IMR-90 (cell line): ENCODE measurements at regions not wholly inside any gene's neighbourhood (a gene's known extent, or its start where the extent isn't known, plus 50 kb on each side); places are given as distances from the start of the nearest gene placed in this dataset.

Source experiments
- ATAC-seq: fragments of 200-7000 bp; cut with Tn5 transposase; 2 replicates; pipeline ENCODE4 v1.9.1; 2020; ENCODE audit warnings: low read depth, mild to moderate bottlenecking, moderate library complexity
- BruUV-seq: library from RNA; stranded (reverse); fragments of 400-500 nt; replicated peaks from 2 replicates; lab custom pipeline; 2021; lab: Mats Ljungman, UMichigan
- CTCF ChIA-PET: fragments of 300-600 bp; formaldehyde crosslinking; extraction: SDS; loops from one replicate; lab custom pipeline; 2021; ENCODE audit warnings: antibody characterized with exemption; lab: Yijun Ruan, JAX
- POLR2A ChIA-PET: fragments of 300-600 bp; sonication (Branson Sonifier 250); formaldehyde crosslinking; loops from one replicate; lab custom pipeline; 2022; ENCODE audit warnings: antibody characterized with exemption; ENCODE audit not compliant: unreplicated experiment; lab: Charles Lee
- DNase-seq: peaks from one replicate; pipeline ENCODE4 v3.0.0; 2013
- H2AFZ ChIP-seq: replicated peaks from 2 replicates; pipeline ENCODE3; 2013; ENCODE audit warnings: low read length, mild to moderate bottlenecking; ENCODE audit not compliant: poor library complexity
- H2AK5ac ChIP-seq: 2 replicates; pipeline ENCODE4 v1.6.1; 2013; ENCODE audit warnings: low read depth, low read length, inconsistent platforms
- H2AK9ac ChIP-seq: replicated peaks from 2 replicates; pipeline ENCODE3; 2013; ENCODE audit warnings: mild to moderate bottlenecking, low read depth, low read length, moderate library complexity; ENCODE audit not compliant: poor library complexity
- H2BK120ac ChIP-seq: 2 replicates; pipeline ENCODE4 v1.6.1; 2013; ENCODE audit warnings: low read depth, low read length, inconsistent platforms
- H2BK15ac ChIP-seq: 3 replicates; pipeline ENCODE4 v1.6.1; 2013; ENCODE audit warnings: low read depth, low read length, inconsistent platforms
- H2BK20ac ChIP-seq: 2 replicates; pipeline ENCODE4 v1.6.1; 2013; ENCODE audit warnings: low read depth, mild to moderate bottlenecking, inconsistent platforms, low read length, moderate library complexity
- H2BK5ac ChIP-seq: 2 replicates; pipeline ENCODE4 v1.6.1; 2013; ENCODE audit warnings: mild to moderate bottlenecking, low read depth, low read length, inconsistent platforms; ENCODE audit not compliant: poor library complexity, severe bottlenecking
- H3K14ac ChIP-seq: replicated peaks from 2 replicates; pipeline ENCODE4 v1.6.1; 2013; ENCODE audit warnings: low read depth, low read length, inconsistent platforms
- H3K18ac ChIP-seq: 2 replicates; pipeline ENCODE4 v1.6.1; 2013; ENCODE audit warnings: low read depth, low read length, control low read depth
- H3K23ac ChIP-seq: 2 replicates; pipeline ENCODE4 v1.6.1; 2013; ENCODE audit warnings: low read depth, low read length, inconsistent platforms
- H3K27ac ChIP-seq: 2 replicates; pipeline ENCODE4 v1.5.1; 2013; ENCODE audit warnings: mild to moderate bottlenecking, control low read depth, low read length; ENCODE audit not compliant: insufficient read depth
- H3K27me3 ChIP-seq: 2 replicates; pipeline ENCODE4 v1.6.1; 2013; ENCODE audit warnings: low read length; ENCODE audit not compliant: control insufficient read depth, insufficient read depth
- H3K36me3 ChIP-seq: 2 replicates; pipeline ENCODE4 v1.6.1; 2013; ENCODE audit warnings: low read length, mixed read lengths; ENCODE audit not compliant: control insufficient read depth, insufficient read depth
- H3K4ac ChIP-seq: 2 replicates; pipeline ENCODE4 v1.6.1; 2013; ENCODE audit warnings: low read depth, low read length, inconsistent platforms
- H3K4me1 ChIP-seq: 2 replicates; pipeline ENCODE4 v1.6.1; 2013; ENCODE audit warnings: low read length, mixed read lengths; ENCODE audit not compliant: control insufficient read depth, insufficient read depth
- H3K4me2 ChIP-seq: 2 replicates; pipeline ENCODE4 v1.6.1; 2013; ENCODE audit warnings: low read depth, mild to moderate bottlenecking, control low read depth, low read length, moderate library complexity
- H3K4me3 ChIP-seq: 2 replicates; pipeline ENCODE4 v1.5.1; 2013; ENCODE audit warnings: low read depth, mild to moderate bottlenecking, control low read depth, low read length, moderate library complexity; ENCODE audit not compliant: insufficient read depth
- H3K56ac ChIP-seq: 2 replicates; pipeline ENCODE4 v1.6.1; 2013; ENCODE audit warnings: low read length, inconsistent platforms; ENCODE audit not compliant: insufficient read depth; ENCODE audit errors: extremely low read depth
- H3K79me1 ChIP-seq, 2 experiments: 2 replicates each; pipeline ENCODE4 v1.6.1; 2013; ENCODE audit warnings: low read length in 2 of 2, inconsistent platforms in 1 of 2, low read depth in 1 of 2
- H3K9ac ChIP-seq: 2 replicates; pipeline ENCODE4 v1.6.1; 2013; ENCODE audit warnings: low read depth, low read length, control low read depth
- H3K9me1 ChIP-seq: 2 replicates; pipeline ENCODE4 v1.6.1; 2013; ENCODE audit warnings: low read length, inconsistent platforms; ENCODE audit not compliant: insufficient read depth
- H3K9me3 ChIP-seq: 2 replicates; pipeline ENCODE4 v1.6.1; 2013; ENCODE audit warnings: low read length; ENCODE audit not compliant: control insufficient read depth, insufficient read depth
- H4K20me1 ChIP-seq: 2 replicates; pipeline ENCODE4 v1.6.1; 2013; ENCODE audit warnings: low read length, inconsistent platforms; ENCODE audit not compliant: insufficient read depth
- H4K5ac ChIP-seq: 2 replicates; pipeline ENCODE4 v1.6.1; 2013; ENCODE audit warnings: mild to moderate bottlenecking, low read depth, low read length, control low read depth
- H4K8ac ChIP-seq, 2 experiments: 2 replicates each; pipeline ENCODE4 v1.6.1; 2013; ENCODE audit warnings: low read depth in 2 of 2, low read length in 2 of 2, control low read depth in 1 of 2, inconsistent platforms in 1 of 2
- H4K91ac ChIP-seq: 2 replicates; pipeline ENCODE4 v1.6.1; 2013; ENCODE audit warnings: low read depth, low read length, inconsistent platforms; ENCODE audit not compliant: insufficient read depth
- CEBPB ChIP-seq: IDR thresholded peaks from 2 replicates; pipeline ENCODE4 v1.6.1; 2012; ENCODE audit warnings: low read depth, low read length, improper control_type of control experiment
- CTCF ChIP-seq: conservative IDR thresholded peaks from 2 replicates; pipeline ENCODE4 v1.5.1; 2012; ENCODE audit warnings: mild to moderate bottlenecking, low read depth, low read length, improper control_type of control experiment
- ELK1 ChIP-seq: fragments of 150-350 bp; IDR thresholded peaks from 2 replicates; pipeline ENCODE4 v1.6.1; 2016; ENCODE audit warnings: low read depth, mild to moderate bottlenecking, low read length, moderate library complexity, borderline replicate concordance
- MAFK ChIP-seq: IDR thresholded peaks from 2 replicates; pipeline ENCODE4 v1.6.1; 2012; ENCODE audit warnings: low read depth, low read length, improper control_type of control experiment
- MXI1 ChIP-seq: IDR thresholded peaks from 2 replicates; pipeline ENCODE4 v1.6.1; 2012; ENCODE audit warnings: low read depth, mild to moderate bottlenecking, low read length, moderate library complexity, borderline replicate concordance
- RAD21 ChIP-seq: IDR thresholded peaks from 2 replicates; pipeline ENCODE4 v1.6.1; 2012; ENCODE audit warnings: low read length, improper control_type of control experiment
- RFX5 ChIP-seq: IDR thresholded peaks from 2 replicates; pipeline ENCODE4 v1.8.0; 2012; ENCODE audit warnings: low read depth, mild to moderate bottlenecking, low read length, moderate library complexity
- SMC3 ChIP-seq: fragments of 150-350 bp; IDR thresholded peaks from 2 replicates; pipeline ENCODE4 v1.6.1; 2016; ENCODE audit warnings: low read depth, mild to moderate bottlenecking, antibody characterized with exemption, low read length, moderate library complexity
- WGBS, 2 experiments: methylation state at CpG; one replicate each; pipeline versions ENCODE4 v1.1.5 to v1.1.7; 2013; ENCODE audit warnings: missing lambda C conversion rate in 2 of 2; ENCODE audit not compliant: insufficient read length in 1 of 2; ENCODE audit errors: extremely low coverage in 2 of 2; 5-methylcytosine and 5-hydroxymethylcytosine counted together
- dilution Hi-C: fragments of 300-500 bp; cut with HindIII; formaldehyde crosslinking; loops from one replicate; pipeline ENCODE4 v1.14.3; 2018; ENCODE audit warnings: low sequenced_read_pairs; ENCODE audit not compliant: unreplicated experiment
- in situ Hi-C: fragments of 300-500 bp; cut with MboI; formaldehyde crosslinking; loops from 3 replicates; pipeline ENCODE4 v1.14.3; 2019; ENCODE audit warnings: low sequenced_read_pairs, inconsistent platforms, mixed read lengths
- intact Hi-C: fragments of 100-400 bp; cut with micrococcal nuclease; formaldehyde crosslinking; loops from 2 replicates; pipeline ENCODE4 v1.10.0; 2022

DNA sequence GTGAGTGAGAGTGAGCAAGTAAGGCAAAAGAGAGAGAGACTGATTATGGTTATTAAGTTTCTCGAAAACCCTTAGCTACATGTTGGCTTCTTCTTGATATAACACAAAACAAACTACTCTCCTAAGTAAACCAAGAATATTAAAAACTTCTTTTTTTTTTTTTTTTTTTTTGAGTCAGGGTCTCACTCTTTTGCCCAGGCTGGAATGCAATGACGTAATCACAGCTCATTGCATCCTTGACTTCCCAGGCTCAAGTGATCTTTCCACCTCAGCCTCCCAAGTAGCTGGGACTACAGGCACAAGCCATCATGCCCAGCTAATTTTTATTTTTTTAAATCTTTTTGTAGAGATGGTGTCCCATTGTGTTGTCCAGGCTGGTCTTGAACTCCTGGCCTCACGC, 102.2 kb upstream of the IL6 start:
- no TSS peak for BruUV-seq

More for the DNA sequence above, 102.2 kb upstream of the IL6 start:
- Histone ChIP-seq H4K5ac (no peak overlapping the region), H3K36me3 (no peaks in the 10 kb centered on the region), H3K9me3 (no peaks in the 10 kb centered on the region), H4K91ac (no peak overlapping the region), H3K27ac (no peak overlapping the region), H3K27me3 (no peaks in the 10 kb centered on the region), H2BK20ac (no peak overlapping the region), H2BK5ac (no peak overlapping the region), H3K23ac (no peak overlapping the region), H3K4me2 (no peak overlapping the region), H3K4ac (no peak overlapping the region), H3K4me3 (no peak overlapping the region), H2BK120ac (no peak overlapping the region), H2AK5ac (no peak overlapping the region), H2AFZ (no peak overlapping the region), H3K18ac (no peak overlapping the region), H4K20me1 (no peaks in the 10 kb centered on the region), H3K9ac (no peak overlapping the region), H4K8ac (no peak overlapping the region), H3K4me1 (no peaks in the 10 kb centered on the region), H2AK9ac (no peak overlapping the region), H3K79me1 (no peaks in the 10 kb centered on the region), H2BK15ac (no peak overlapping the region), H3K14ac (no peak overlapping the region), H3K56ac (no peak overlapping the region), H3K9me1 (no peaks in the 10 kb centered on the region)
- ATAC-seq (no peak), DNase-seq (no peak)
- ChIA-PET CTCF (no interaction called here), POLR2A (no interaction called here)
- TF ChIP-seq MAFK (no peak), CEBPB (no peak), SMC3 (no peak), ELK1 (no peak), RAD21 (no peak), RFX5 (no peak), MXI1 (no peak), CTCF (no peak)
- WGBS, 2 experiments: no CpG with 5 or more reads among the region's 3 CpGs
- dilution Hi-C loops (no loop called here), in situ Hi-C loops (no loop called here), intact Hi-C loops (no loop called here)
